HG02678 (cell line): ENCODE measurements at regions not wholly inside any gene's neighbourhood (a gene's known extent, or its start where the extent isn't known, plus 50 kb on each side); places are given as distances from the start of the nearest gene placed in this dataset.

Source experiments
- ATAC-seq: cut with Tn5 transposase; IDR thresholded peaks from one replicate; pipeline ENCODE4 v1.9.1; 2021; ENCODE audit warnings: mild to moderate bottlenecking, moderate library complexity; ENCODE audit not compliant: unreplicated experiment

DNA sequence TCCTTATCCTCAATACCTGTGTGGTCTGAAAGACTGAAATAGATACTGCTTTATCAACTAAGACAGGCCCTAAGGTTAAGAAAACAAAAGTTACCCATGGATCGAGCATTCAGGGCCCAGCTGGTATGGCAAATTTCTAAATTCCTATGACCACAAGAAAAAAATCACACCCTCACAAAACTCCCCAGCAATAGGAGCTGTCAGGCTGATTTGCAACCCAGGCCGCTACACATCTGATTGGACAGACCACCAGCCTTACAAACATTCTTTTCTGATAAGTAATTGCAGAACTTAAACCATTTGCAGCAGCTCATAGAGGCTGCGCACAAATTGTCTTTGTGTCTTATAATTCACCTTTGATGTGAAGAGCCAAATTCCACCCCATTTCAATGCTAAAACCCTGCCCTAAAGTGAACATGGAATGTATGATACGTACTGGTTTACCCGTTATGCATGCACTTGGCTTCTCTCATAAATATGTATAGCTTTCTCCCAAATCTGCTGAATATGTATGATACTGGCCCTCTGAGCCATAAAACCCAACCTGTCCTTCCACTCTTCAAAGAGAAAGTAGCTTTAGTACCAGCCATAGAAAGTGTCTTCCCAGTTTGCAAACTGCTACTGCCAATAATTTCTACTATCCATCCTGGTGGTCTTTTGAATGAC is 842.5 kb downstream of the GRID1 start:
- no peak for ATAC-seq

GRCh38 chr10:85527616-85528317 is 838.8 kb downstream of the GRID1 start:
- no peak for ATAC-seq

DNA sequence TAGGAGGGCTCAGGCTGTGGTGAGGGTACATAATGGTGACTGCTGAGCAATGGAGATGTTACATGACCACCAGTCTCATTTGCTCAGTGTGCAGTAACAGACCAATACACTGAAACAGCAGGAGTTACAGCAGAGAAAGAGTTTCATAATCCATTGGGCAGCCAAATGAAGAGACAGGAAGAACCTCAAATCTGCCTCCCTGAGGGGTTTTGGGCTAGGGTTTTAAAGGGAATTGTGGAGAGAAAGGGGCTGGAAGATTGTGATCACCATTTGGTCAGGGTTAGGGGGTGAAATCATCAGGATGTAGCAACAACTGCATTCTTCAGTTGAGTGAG is 838.3 kb downstream of the GRID1 start:
- ATAC-seq: no peak

GRCh38 chr10:85531706-85532105 is 834.9 kb downstream of the GRID1 start:
- no peak for ATAC-seq

GRCh38 chr10:85532773-85533172 is 833.8 kb downstream of the GRID1 start:
- ATAC-seq: no peak

- ATAC-seq: no peak
These were observed 830.7 kb downstream of the GRID1 start for GRCh38 chr10:85535926-85536325.

DNA sequence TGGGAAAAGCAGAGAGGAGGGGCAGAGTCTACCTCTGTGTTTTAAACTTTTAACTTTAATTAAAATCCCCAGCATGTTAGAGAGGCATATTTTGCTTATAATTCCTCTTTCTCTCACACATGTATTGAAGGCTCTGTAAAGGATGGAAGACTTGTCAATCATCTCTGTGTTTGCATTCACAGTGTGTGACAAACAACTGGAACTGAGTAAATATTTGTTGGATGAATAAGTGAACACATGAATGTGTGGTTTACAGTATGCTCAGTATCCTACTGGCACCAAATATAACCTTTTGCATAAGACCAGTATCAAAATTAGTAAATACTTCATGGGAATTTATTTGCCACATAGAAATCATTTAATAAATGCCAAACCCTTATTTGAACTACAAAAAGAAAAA is 829.0 kb downstream of the GRID1 start:
- ATAC-seq: no peak

DNA sequence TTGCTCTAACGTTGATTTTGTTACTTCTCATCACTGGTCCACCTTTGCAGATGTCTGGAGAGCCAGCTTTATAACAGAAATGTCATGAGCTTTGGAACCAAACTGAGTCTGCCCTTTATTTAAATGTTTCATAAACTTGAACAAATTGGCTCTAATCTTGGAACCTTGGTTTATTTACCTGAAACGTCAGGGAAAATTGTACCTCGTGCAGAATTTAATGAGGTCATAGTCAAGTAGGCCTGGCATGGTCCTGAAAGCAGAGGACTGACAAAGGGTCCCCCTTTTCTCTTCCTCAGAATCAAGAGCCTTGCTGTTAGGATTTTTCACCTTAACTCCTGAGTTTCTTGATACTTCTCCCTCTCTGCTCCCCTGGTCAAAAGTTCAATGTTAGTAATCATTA is 828.0 kb downstream of the GRID1 start:
- no peak for ATAC-seq

- no peak for ATAC-seq
These were observed 824.4 kb downstream of the GRID1 start for GRCh38 chr10:85542152-85542551.

- ATAC-seq: no peak
These were observed 823.5 kb downstream of the GRID1 start for GRCh38 chr10:85542936-85543730.

DNA sequence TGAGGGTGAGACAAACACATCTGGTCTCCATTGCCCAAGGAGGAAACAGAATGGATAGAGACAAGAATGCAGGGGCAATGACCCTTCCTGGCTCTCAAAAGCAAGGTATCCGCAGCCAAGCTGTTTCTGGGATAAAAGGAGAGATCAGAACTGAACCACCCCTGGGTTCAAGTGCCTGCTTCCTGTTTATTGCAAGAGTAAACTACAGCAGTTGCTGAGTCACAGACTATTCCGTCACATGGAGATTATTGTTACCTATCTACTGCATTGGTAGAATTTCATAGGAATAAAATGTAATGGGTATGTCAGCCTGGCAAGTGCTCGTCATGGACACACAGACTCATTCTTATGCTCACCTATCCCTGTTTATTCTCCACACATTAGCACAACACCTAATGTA is 821.6 kb downstream of the GRID1 start:
- ATAC-seq: no peak

DNA sequence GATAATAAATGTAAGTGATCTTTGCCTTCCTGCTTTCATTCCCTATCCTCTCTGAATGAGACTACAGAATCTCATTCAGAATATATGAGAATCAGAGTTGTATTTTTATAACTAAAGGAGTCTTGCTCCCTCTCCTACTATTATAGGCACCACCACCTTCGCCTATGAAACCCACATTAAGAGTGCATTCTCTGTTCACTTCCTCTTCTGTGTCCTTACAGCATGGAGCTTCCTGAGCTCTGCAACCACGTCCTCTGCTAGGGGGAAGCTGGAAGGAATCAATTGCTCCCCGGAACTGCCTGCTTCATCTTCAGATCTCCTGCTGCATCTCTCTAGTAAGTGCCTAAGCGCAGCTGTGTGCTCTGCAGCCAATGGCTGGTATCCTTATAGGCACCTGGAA is 820.7 kb downstream of the GRID1 start:
- no peak for ATAC-seq

DNA sequence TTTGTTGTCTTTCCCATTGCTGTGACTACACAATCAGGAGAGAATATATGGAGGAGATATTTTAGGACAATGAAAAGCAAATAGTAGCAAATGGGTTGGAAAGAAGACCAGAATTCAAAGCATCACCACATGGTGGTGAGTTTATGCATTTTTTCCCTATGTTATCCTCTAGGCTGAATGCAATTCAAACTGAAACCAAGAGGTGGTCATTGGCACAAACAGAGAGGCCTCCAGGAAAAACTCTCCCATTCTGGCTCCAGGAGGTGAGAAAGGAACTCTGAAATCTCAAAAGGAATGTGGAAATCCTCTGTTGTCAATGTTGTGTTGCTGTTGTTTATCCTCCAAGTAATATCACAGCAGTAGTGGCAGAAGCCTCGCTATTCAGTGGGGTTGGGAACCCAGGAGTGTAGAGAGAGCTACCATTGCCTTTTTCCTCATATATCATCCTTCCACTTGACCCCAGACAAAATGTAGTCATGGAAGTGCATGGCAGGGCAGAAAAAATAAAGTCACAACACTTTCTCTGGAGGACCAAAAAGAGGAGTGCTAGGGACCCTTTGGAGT is 819.1 kb downstream of the GRID1 start:
- ATAC-seq: no peak

DNA sequence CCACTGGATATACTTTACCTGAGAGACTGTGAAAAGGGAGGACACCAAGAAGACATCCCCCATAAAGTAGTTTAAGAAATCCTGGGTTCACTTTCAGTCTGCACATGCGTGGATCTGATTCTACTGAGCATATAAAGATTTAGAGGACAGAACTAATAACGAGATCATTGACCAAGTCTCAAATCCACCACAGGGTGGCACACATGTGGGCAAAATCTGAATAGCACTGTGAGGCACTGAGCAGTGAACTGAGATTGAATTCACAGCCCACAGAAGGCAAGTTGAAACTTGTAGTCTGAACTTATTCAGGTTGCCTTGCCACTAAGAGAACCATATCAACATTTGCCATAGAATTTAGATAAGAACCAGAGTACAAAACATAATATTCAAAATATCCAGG is 818.6 kb downstream of the GRID1 start:
- ATAC-seq: no peak
